CD4-positive, alpha-beta T cell (primary cell): ENCODE measurements at regions not wholly inside any gene's neighbourhood (a gene's known extent, or its start where the extent isn't known, plus 50 kb on each side); places are given as distances from the start of the nearest gene placed in this dataset.

ENCODE experiments used
- ATAC-seq: fragments of 200-7000 bp; cut with Tn5 transposase; one replicate; pipeline ENCODE4 v1.10.0; 2022; ENCODE audit warnings: mild to moderate bottlenecking; ENCODE audit not compliant: poor library complexity
- CTCF ChIA-PET: fragments of 350-600 bp; sonication (Branson Sonifier 250); formaldehyde crosslinking; loops from one replicate; lab custom pipeline; 2021; ENCODE audit warnings: antibody characterized with exemption, inconsistent platforms; lab: Charles Lee
- POLR2A ChIA-PET: fragments of 350-600 bp; sonication (Branson Sonifier 250); formaldehyde crosslinking; loops from one replicate; lab custom pipeline; 2021; ENCODE audit warnings: antibody characterized with exemption, inconsistent platforms; lab: Charles Lee
- DNase-seq, 14 experiments: peaks; one replicate each; pipeline ENCODE4 v3.0.0-alpha.2; 2013 to 2020; ENCODE audit warnings: mixed read lengths in 2 of 14
- H3K27ac ChIP-seq, 2 donors: one replicate each; pipeline versions ENCODE4 v1.5.1 to v1.7.0; 2013; ENCODE audit warnings: low read length in 2 of 2, low read depth in 1 of 2, mild to moderate bottlenecking in 1 of 2
- H3K27me3 ChIP-seq, 2 experiments: 1 replicate in 1 of 2; 2 replicates in 1 of 2; pipeline versions ENCODE4 v1.6.1 to v1.7.0; 2013; ENCODE audit warnings: low read length in 2 of 2, control low read depth in 1 of 2, mild to moderate bottlenecking in 1 of 2, moderate library complexity in 1 of 2; ENCODE audit not compliant: insufficient read depth in 2 of 2, control insufficient read depth in 1 of 2
- H3K36me3 ChIP-seq: one replicate; pipeline ENCODE4 v1.6.1; 2013; ENCODE audit warnings: low read length, control low read depth; ENCODE audit not compliant: insufficient read depth
- H3K4me1 ChIP-seq: one replicate; pipeline ENCODE4 v1.6.1; 2013; ENCODE audit warnings: low read length, control low read depth; ENCODE audit not compliant: insufficient read depth
- H3K4me3 ChIP-seq: one replicate; pipeline ENCODE4 v1.5.1; 2013; ENCODE audit warnings: mild to moderate bottlenecking, low read length, moderate library complexity
- H3K9me3 ChIP-seq, 2 experiments: 1 replicate in 1 of 2; 2 replicates in 1 of 2; pipeline versions ENCODE4 v1.6.1 to v1.7.0; 2013; ENCODE audit warnings: low read length in 2 of 2, mild to moderate bottlenecking in 2 of 2, control low read depth in 1 of 2, moderate library complexity in 1 of 2; ENCODE audit not compliant: control insufficient read depth in 1 of 2, insufficient read depth in 1 of 2
- H3K27ac Mint-ChIP-seq: one replicate; pipeline ENCODE4 v1.8.0; 2020; ENCODE audit warnings: mixed read lengths
- H3K27me3 Mint-ChIP-seq: one replicate; pipeline ENCODE4 v1.8.0; 2021; ENCODE audit warnings: mixed read lengths
- H3K36me3 Mint-ChIP-seq: one replicate; pipeline ENCODE4 v1.8.0; 2021; ENCODE audit warnings: low read depth, mixed read lengths
- H3K4me1 Mint-ChIP-seq: one replicate; pipeline ENCODE4 v1.8.0; 2021; ENCODE audit warnings: low read depth, mixed read lengths
- H3K4me3 Mint-ChIP-seq: one replicate; pipeline ENCODE4 v1.8.0; 2020; ENCODE audit warnings: mild to moderate bottlenecking, mixed read lengths
- H3K9me3 Mint-ChIP-seq: one replicate; pipeline ENCODE4 v1.8.0; 2020; ENCODE audit warnings: mixed read lengths
- CTCF ChIP-seq: fragments of 200-600 bp; IDR thresholded peaks from one replicate; pipeline ENCODE4 v1.8.0; 2022; ENCODE audit warnings: antibody characterized with exemption, mild to moderate bottlenecking
- intact Hi-C, 2 experiments: fragments of 100-400 bp; cut with DNase I in 1 of 2; cut with micrococcal nuclease in 1 of 2; formaldehyde crosslinking; loops; one replicate each; pipeline versions ENCODE4 v1.15.1 to v1.9.0; 2023 to 2025; cut with DNase I, micrococcal nuclease

GRCh38 chr2:186209532-186209931, 276.5 kb upstream of the ZC3H15 start:
- Histone ChIP-seq H3K36me3 (no peaks in the 10 kb centered on the region), H3K4me1 (no peaks in the 10 kb centered on the region), H3K4me3 (no peak overlapping the region), H3K9me3 (no peaks in the 10 kb centered on the region), H3K27me3 (no peaks in the 10 kb centered on the region), H3K27ac (no peak overlapping the region)
- ChIA-PET CTCF (no interaction called here), POLR2A (no interaction called here)
- Mint-ChIP-seq H3K36me3 (no peaks in the 10 kb centered on the region), H3K27ac (no peak overlapping the region), H3K4me3 (no peak overlapping the region), H3K9me3 (no peaks in the 10 kb centered on the region), H3K4me1 (no peaks in the 10 kb centered on the region), H3K27me3 (no peaks in the 10 kb centered on the region)
- intact Hi-C loops: no loop called here
- TF ChIP-seq CTCF: no peak
- DNase-seq (no peak), ATAC-seq (no peak)

- no peak for DNase-seq
- H3K4me1 Mint-ChIP-seq: no peaks in the 10 kb centered on the region
- ChIA-PET POLR2A (no interaction called here), CTCF (no interaction called here)
- Histone ChIP-seq H3K36me3 (no peaks in the 10 kb centered on the region), H3K27me3 (no peaks in the 10 kb centered on the region), H3K4me3 (no peak overlapping the region), H3K27ac (no peak overlapping the region), H3K4me1 (no peaks in the 10 kb centered on the region), H3K9me3 (peaks cover 0 to 7% of the 10 kb centered on the region in 2 experiments)
- intact Hi-C loops: no loop called here
- H3K27me3 Mint-ChIP-seq: no peaks in the 10 kb centered on the region
- peaks cover 2% of the 10 kb centered on the region for H3K9me3 Mint-ChIP-seq
- no peak overlapping the region for H3K4me3 Mint-ChIP-seq
- no peak for ATAC-seq
- no peak for TF ChIP-seq CTCF
- H3K27ac Mint-ChIP-seq: no peak overlapping the region
- H3K36me3 Mint-ChIP-seq: peaks cover 31% of the 10 kb centered on the region
Measured at GRCh38 chr2:186220409-186220808, 265.7 kb upstream of the ZC3H15 start.

GRCh38 chr2:186229265-186229664, 256.8 kb upstream of the ZC3H15 start:
- H3K27me3 Mint-ChIP-seq: no peaks in the 10 kb centered on the region
- CTCF ChIA-PET: no interaction called here
- no peaks in the 10 kb centered on the region for H3K4me1 ChIP-seq
- TF ChIP-seq CTCF: no peak
- no peak overlapping the region for H3K27ac Mint-ChIP-seq
- H3K27ac ChIP-seq: no peak overlapping the region
- ATAC-seq (no peak), DNase-seq (no peak)
- no peak overlapping the region for H3K4me3 ChIP-seq
- no peaks in the 10 kb centered on the region for H3K36me3 ChIP-seq
- POLR2A ChIA-PET: no interaction called here
- no peaks in the 10 kb centered on the region for H3K27me3 ChIP-seq
- H3K4me3 Mint-ChIP-seq: no peak overlapping the region
- H3K9me3 Mint-ChIP-seq: peaks cover 20% of the 10 kb centered on the region
- intact Hi-C loops: no loop called here
- no peaks in the 10 kb centered on the region for H3K4me1 Mint-ChIP-seq
- H3K9me3 ChIP-seq: peaks cover 25% of the 10 kb centered on the region in 2 experiments
- H3K36me3 Mint-ChIP-seq: peaks cover 74% of the 10 kb centered on the region
